ENCODE measurements at regions not wholly inside any gene's neighbourhood (a gene's known extent, or its start where the extent isn't known, plus 50 kb on each side); places are given as distances from the start of the nearest gene placed in this dataset.

DNA sequence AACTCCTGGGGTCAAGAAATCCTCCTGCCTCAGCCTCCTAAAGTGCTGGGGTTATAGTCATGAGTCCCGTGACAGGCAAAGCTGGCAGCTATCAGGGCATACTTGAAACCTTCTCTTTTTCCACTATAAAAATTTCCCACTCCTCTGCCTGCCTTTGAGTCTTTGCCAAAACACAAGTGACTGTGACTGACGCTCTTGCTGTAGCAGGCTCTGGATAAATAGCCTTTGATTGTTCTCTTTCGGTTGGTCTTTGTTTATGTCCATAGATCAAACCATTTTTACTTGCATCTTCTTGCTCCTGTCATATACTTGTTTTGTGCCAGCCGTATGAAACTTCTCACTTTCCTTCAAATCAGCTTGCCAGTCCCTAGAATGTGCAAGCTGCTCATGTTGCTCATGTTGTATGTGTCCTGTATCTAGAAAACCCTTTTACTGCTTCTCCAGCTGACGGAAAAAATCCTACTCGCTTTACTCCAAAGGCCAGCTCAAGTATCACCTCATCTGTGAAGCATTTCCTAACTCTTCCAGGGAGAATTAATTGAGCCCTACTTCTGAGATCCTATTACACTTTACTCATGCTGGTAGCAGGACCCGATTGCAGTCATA, 73.1 kb downstream of the RESF1 start:
- H3K4me3 ChIP-seq (ENCODE audit: low read length) = no peak overlapping the region
- no peak overlapping the region for H3K27ac ChIP-seq (ENCODE audit: low read length)
- H3K9ac ChIP-seq (ENCODE audit: low read length) = no peak overlapping the region
- TF ChIP-seq MXI1 (conservative IDR thresholded peaks at IDR 0.05; ENCODE audit: poor library complexity, severe bottlenecking) = no peak
- TF ChIP-seq EP300 (conservative IDR thresholded peaks at IDR 0.05; ENCODE audit: poor library complexity, severe bottlenecking) = no peak
- no peak for TF ChIP-seq REST (IDR thresholded peaks at IDR 0.05; ENCODE audit: borderline replicate concordance)
- TF ChIP-seq SMC3 (conservative IDR thresholded peaks at IDR 0.05; ENCODE audit: poor library complexity) = no peak
- no peak for TF ChIP-seq EZH2 (IDR thresholded peaks at IDR 0.05; ENCODE audit: borderline replicate concordance, insufficient read depth, low read length, poor library complexity, severe bottlenecking)
- no peak for TF ChIP-seq TAF1 (IDR thresholded peaks at IDR 0.05; ENCODE audit: low read depth)
- TF ChIP-seq, protein P1, sequence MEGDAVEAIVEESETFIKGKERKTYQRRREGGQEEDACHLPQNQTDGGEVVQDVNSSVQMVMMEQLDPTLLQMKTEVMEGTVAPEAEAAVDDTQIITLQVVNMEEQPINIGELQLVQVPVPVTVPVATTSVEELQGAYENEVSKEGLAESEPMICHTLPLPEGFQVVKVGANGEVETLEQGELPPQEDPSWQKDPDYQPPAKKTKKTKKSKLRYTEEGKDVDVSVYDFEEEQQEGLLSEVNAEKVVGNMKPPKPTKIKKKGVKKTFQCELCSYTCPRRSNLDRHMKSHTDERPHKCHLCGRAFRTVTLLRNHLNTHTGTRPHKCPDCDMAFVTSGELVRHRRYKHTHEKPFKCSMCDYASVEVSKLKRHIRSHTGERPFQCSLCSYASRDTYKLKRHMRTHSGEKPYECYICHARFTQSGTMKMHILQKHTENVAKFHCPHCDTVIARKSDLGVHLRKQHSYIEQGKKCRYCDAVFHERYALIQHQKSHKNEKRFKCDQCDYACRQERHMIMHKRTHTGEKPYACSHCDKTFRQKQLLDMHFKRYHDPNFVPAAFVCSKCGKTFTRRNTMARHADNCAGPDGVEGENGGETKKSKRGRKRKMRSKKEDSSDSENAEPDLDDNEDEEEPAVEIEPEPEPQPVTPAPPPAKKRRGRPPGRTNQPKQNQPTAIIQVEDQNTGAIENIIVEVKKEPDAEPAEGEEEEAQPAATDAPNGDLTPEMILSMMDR (IDR thresholded peaks at IDR 0.05; ENCODE audit: poor library complexity, severe bottlenecking) = no peak
- no peak for TF ChIP-seq RAD21 (conservative IDR thresholded peaks at IDR 0.05)
- TF ChIP-seq POLR2AphosphoS5 (IDR thresholded peaks at IDR 0.05) = no peak
- H3K4me2 ChIP-seq (ENCODE audit: low read length) = no peak overlapping the region
- H3K36me3 ChIP-seq (ENCODE audit: insufficient read depth, low read length) = no peaks in the 10 kb centered on the region
- H4K20me1 ChIP-seq (ENCODE audit: insufficient read depth) = no peaks in the 10 kb centered on the region
- no peaks in the 10 kb centered on the region for H3K79me2 ChIP-seq (replicated peaks; ENCODE audit: insufficient read depth, low read length)
- no peaks in the 10 kb centered on the region for H3K9me3 ChIP-seq (ENCODE audit: low read length)
- no peaks in the 10 kb centered on the region for H3K9me2 ChIP-seq (ENCODE audit: insufficient read depth, low read length)
- no peaks in the 10 kb centered on the region for H3K27me3 ChIP-seq (ENCODE audit: insufficient read depth, low read depth, low read length)
- no peaks in the 10 kb centered on the region for H3F3A ChIP-seq (ENCODE audit: insufficient read depth, low read length, poor library complexity, severe bottlenecking)
- no peak overlapping the region for H2AFZ ChIP-seq (ENCODE audit: low read depth, low read length)

DNA sequence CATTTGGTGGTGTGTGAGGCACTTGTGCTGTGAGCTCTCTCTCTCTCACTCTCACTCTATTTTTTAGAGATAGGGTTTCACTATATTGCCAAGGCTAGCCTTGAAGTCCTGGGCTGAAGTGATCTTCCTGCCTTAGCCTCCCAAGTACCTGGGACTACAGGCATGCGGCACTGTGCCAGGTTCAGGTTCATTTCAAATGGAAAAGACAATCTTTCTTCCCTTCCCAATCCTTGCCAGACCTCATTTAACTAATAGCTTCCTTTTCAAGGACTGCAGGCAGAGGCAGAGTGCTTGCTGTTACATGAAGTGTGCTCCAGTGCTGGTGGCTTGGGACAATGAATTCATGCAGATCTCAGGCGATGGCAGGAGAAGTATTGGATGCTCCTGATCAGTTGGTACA, 73.2 kb upstream of the BICD1 start:
- H3K4me3 ChIP-seq (ENCODE audit: low read length) = no peak overlapping the region
- no peaks in the 10 kb centered on the region for H3K36me3 ChIP-seq (ENCODE audit: insufficient read depth, low read length)
- H3K9me2 ChIP-seq (ENCODE audit: insufficient read depth, low read length) = no peaks in the 10 kb centered on the region
- no peak overlapping the region for H3K4me2 ChIP-seq (ENCODE audit: low read length)
- H3K9me3 ChIP-seq (ENCODE audit: low read length) = no peaks in the 10 kb centered on the region
- H3K9ac ChIP-seq (ENCODE audit: low read length) = no peak overlapping the region
- H3K79me2 ChIP-seq (replicated peaks; ENCODE audit: insufficient read depth, low read length) = no peaks in the 10 kb centered on the region
- TF ChIP-seq EP300 (conservative IDR thresholded peaks at IDR 0.05; ENCODE audit: poor library complexity, severe bottlenecking) = no peak
- no peak for TF ChIP-seq RAD21 (conservative IDR thresholded peaks at IDR 0.05)
- no peak for TF ChIP-seq SMC3 (conservative IDR thresholded peaks at IDR 0.05; ENCODE audit: poor library complexity)
- no peak for TF ChIP-seq MXI1 (conservative IDR thresholded peaks at IDR 0.05; ENCODE audit: poor library complexity, severe bottlenecking)
- TF ChIP-seq, protein P1 (IDR thresholded peaks at IDR 0.05; ENCODE audit: poor library complexity, severe bottlenecking) = no peak
- TF ChIP-seq REST (IDR thresholded peaks at IDR 0.05; ENCODE audit: borderline replicate concordance) = no peak
- TF ChIP-seq POLR2AphosphoS5 (IDR thresholded peaks at IDR 0.05) = no peak
- no peak for TF ChIP-seq EZH2 (IDR thresholded peaks at IDR 0.05; ENCODE audit: borderline replicate concordance, insufficient read depth, low read length, poor library complexity, severe bottlenecking)
- TF ChIP-seq TAF1 (IDR thresholded peaks at IDR 0.05; ENCODE audit: low read depth) = no peak
- no peaks in the 10 kb centered on the region for H4K20me1 ChIP-seq (ENCODE audit: insufficient read depth)
- H3K27me3 ChIP-seq (ENCODE audit: insufficient read depth, low read depth, low read length) = no peaks in the 10 kb centered on the region
- H3K27ac ChIP-seq (ENCODE audit: low read length) = no peak overlapping the region
- H3F3A ChIP-seq (ENCODE audit: insufficient read depth, low read length, poor library complexity, severe bottlenecking) = no peaks in the 10 kb centered on the region
- H2AFZ ChIP-seq (ENCODE audit: low read depth, low read length) = no peak overlapping the region

Measured in neural cell (in vitro differentiated cells).